Right kidney (tissue), 1 donor: ENCODE measurements at regions not wholly inside any gene's neighbourhood (a gene's known extent, or its start where the extent isn't known, plus 50 kb on each side); places are given as distances from the start of the nearest gene placed in this dataset.

Experiments
- DNase-seq: peaks from one replicate; pipeline ENCODE4 v3.0.0-alpha.2; 2016

DNA sequence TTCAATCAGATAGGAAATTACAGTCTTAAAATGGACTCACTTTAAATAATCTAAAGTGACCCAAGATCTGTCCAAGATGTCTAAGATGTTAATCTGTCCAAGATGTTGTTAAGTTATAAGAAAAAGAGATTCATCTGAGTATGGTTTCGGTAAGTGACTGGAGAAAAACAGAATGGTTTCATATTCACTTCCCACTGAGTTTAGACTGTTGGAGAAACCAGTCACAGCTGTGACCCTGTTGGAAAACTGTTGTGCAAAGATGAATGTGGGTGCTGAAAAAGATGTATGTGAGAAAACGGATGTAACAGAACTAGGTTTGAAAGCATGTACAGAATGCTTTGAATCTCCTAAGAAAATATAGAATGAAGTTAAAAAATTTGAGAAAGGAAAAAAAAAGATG is 325.9 kb downstream of the COL12A1 start:
- DNase-seq = no peak

- no peak for DNase-seq
Observed at GRCh38 chr6:74879234-74879633, 326.6 kb downstream of the COL12A1 start.

GRCh38 chr6:74875193-74875592 is 330.7 kb downstream of the COL12A1 start:
- no peak for DNase-seq

DNA sequence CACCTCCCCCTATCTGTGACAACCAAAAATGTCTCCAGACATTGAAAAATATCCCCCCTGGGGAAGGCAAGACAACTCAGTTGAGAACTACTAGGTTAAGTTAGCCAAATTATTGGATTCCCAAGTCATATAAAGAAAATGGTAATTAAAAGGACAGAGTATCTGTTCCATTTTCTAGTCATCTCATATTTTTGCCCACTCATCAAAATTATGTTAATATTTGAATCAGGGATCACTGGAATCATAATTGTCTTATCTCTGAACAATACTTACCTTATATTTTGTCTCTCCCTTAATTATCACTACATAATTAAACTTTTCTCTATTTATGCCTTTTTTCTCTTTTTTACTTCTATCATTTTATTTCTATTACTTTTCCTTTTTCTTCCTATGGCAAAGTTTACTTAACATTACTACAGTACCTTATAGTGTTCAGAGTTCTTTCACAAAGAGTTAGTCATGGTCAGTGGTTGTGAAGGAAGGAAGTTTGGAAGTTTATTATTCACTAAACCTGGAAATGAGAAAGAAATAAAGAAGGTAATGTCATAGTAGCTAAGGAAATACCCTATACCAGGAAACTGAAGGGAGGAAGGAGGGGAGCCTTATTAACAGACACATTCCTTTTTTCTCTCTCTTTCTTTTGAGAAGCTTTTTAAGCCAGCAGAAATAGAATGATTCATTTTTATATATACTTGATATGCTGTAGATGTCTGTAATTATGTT is 332.9 kb downstream of the COL12A1 start:
- no peak for DNase-seq

DNA sequence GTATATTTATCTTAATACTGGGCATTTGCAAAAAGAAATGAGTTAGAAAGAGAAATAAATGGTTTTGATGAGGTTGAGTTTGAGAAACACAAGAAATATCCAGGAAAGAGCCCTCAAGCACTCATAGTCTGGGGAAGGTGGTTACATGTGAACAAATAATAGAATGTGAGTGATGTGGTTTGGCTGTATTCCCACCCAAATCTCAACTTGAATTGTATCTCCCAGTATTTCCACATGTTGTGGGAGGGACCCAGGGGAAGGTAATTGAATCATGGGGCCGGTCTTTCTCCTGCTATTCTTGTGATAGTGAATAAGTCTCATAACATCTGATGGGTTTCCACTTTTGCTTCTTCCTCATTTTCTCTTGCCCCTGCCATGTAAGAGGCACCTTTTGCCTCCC is 334.1 kb downstream of the COL12A1 start:
- no peak for DNase-seq

GRCh38 chr6:74870403-74870802 is 335.4 kb downstream of the COL12A1 start:
- DNase-seq = no peak

DNA sequence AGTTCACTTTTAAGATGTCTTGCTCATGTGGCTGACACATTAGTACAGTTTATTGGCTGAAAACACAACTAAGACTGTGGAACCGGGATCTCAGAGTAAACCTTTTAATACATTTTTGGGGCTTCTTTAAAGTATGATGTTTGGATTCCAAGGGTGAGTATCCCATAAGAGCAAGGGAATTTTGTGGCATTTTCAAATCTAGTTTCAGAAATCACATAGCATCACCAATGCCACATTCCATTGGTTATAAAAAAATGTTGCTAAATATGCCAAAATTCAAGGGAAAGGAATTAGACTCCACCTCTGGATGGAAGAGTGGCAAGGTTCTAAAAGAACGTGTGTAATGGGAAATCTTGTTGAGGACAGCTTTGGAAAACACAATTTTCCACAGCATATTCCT is 338.6 kb downstream of the COL12A1 start:
- no peak for DNase-seq

GRCh38 chr6:74863968-74864367 is 341.9 kb downstream of the COL12A1 start:
- no peak for DNase-seq

GRCh38 chr6:74860456-74860855 is 345.4 kb downstream of the COL12A1 start:
- no peak for DNase-seq

DNA sequence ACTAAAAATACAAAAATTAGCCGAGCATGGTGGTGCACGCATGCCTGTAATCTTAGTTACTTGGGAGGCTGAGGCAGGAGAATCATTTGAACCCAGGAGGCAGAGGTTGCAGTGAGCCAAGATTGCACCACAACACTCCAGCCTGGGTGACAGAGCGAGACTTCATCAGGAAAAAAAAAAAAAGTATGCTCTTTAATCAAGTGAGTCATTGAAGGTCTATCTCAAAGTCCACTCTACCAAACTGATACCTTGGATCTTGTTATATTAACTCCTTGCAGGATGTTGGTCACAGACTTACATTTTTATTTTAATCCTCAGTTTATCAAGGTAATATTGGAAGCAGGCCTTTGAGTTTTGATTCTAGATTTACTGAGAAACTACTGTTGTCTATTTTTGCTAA is 348.7 kb downstream of the COL12A1 start:
- DNase-seq = no peak

DNA sequence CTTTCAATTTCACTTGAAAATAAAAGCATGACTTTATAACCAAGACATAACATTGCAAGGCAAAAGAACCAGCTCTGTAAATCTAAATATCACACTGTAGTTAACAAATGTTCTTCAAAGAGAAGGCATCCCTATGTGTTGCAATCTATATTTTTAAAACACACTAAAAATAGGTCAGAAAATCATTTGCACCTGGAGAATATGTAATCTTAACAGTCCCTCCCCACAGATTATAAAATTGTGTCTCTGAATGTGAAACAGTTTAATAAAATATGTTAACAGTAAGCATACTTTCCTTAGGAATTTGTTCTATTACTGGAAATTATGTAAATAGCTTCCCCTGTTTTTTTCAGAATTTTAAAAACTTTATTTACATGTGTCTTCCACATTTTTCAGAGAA is 351.9 kb downstream of the COL12A1 start:
- no peak for DNase-seq

DNA sequence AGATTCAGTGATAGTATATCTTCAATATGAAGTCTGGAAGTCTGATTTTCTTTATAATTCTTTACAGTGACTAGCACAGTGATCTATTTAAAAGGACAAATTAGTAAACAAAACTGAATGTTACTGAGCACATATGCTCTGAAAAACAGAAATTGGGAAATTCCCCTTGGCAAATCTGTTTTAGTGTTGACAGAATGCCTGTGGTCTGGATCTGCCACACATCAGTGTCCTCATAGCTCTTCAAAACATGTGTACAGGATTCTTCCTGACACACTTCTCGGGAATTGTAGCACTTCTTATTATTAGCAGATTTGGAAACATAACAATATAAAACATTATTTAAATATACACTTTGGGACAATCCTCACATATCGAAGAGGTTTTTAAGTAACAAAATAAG is 354.3 kb downstream of the COL12A1 start:
- DNase-seq = no peak

- no peak for DNase-seq
Observed at GRCh38 chr6:74840953-74841352, 364.9 kb downstream of the COL12A1 start.

GRCh38 chr6:74834967-74835366 is 370.9 kb downstream of the COL12A1 start:
- DNase-seq = no peak

DNA sequence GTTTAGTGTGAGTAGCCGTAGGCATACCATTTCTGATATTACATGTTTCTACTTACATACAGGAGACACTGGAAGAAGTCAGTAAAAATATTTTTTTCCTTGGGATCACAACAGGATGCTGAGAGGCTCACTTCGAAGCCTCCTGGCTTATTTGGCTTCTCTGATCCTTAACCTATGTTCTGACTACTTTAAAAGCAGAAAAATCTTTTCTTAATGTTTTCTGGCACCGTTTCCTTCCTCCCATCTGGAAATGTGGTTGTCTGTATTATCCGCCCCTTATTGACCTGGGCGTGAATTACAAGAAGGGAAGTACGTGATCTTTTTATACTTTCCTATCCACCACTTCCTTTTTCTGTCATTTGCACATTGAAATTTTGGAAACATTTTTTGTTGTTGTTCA is 379.6 kb downstream of the COL12A1 start:
- DNase-seq = no peak

DNA sequence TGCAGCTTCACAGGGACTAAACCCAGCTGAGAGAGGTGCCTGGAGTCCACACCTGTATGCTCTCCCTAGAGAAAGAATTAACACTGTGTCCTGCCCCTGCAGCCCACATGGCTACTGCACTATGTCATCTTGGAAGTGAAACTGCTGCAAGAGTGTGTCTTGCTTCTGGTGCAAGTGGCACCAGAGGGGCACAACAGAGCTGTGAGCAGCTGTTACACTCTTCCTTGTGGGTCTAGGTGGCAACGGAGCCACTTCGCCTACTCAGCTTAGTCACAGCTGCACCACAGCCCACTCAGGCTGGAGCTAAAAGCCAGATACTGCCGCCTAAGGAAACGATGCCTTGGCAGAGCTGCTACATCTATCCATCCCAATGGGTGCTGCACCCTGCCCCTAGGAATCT is 391.4 kb downstream of the COL12A1 start:
- DNase-seq = no peak

DNA sequence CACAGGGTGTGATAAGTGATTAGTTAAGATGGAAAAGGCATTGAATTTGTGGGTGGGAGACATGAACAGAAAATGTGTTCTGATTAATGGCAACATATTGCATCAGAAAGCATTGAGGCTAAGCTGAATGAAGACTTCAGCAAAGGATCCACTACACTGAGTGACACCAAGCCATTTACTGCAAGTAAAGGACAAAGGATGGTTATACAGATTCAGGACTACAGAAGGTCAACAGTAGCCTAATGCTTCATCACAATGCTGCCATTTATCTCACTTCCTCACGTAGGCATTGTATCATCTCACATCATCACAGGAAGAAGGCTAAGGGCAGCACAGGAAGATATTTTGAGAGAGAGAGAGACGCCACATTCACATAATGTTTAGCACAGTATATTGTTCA is 398.2 kb downstream of the COL12A1 start:
- DNase-seq = no peak

DNA sequence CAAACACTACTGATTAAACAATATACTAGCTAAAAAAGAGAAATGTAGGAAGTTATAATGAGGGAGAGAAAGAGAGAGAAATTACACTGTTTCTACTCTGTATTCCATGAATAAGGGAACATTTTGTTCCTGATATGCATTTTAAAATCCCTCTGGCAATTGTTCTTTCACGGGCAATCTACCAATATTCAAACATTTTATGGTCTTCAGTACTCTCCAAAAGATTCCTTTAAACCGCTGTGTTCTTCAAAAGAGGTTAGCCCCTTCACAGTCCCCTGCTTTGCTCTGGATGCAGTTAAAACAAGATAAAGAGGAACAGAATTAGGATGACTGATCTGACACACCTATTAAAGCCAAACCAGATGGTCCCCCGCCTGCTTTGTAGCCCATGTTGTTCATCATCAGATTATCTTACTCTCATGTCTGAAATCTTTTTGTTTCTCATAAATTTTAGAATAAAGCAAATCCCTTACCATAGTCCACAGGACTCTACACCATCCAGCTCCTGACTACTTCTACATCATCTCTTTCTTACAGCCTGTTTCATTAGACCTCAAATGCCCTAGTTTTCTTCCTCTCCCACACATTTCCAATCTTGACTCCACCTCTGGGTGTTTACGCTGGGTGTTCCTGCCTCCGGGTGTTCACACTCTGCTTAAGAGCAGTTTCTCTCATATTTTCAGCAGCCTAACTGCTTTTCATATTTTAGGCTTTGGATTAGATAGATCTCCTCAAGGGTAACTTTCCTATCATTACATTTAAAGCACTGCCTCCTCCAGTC is 399.7 kb downstream of the COL12A1 start:
- no peak for DNase-seq

DNA sequence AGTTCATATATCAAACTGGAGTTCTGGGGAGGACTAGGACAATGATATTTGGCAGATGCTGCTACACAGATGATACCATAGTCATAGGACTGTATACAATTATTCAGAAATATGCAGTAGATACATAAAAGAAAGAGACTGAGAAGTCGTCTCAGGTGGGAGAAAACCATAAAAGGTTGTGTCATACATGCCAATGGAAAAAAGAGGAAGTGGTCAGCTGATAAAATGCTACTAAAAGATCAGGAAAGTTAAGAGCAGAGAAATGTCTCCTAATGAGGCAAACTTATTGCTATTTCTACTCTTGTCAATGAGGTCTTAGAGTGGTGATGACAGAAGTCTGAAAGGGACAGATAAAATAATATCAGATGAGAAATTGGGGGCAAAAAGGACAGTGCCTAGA is 407.6 kb downstream of the COL12A1 start:
- DNase-seq = no peak

DNA sequence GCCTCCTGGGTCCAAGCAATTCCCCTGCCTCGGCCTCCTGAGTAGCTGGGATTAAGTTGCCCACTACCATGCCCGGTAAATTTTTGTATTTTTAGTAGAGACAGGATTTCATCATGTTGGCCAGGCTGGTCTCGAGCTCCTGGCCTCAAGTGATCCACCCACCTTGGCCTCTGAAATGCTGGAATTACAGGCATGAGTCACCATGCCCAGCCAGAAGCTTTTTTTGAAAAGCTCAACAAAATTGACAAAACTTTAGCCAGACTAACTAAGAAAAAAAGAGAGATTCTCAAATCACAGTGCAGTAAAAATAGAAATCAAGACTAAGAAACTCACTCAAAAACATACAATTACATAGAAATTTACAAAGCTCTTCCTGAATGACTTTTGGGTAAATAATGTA is 420.6 kb downstream of the COL12A1 start:
- DNase-seq = no peak

GRCh38 chr6:74782346-74782745 is 423.5 kb downstream of the COL12A1 start:
- DNase-seq = no peak

GRCh38 chr6:74780831-74781230 is 425.0 kb downstream of the COL12A1 start:
- no peak for DNase-seq

- DNase-seq = no peak
Observed at GRCh38 chr6:74768738-74769137, 437.1 kb downstream of the COL12A1 start.

- no peak for DNase-seq
Observed at GRCh38 chr6:74768120-74768519, 437.7 kb downstream of the COL12A1 start.
